ENCODE measurements at regions not wholly inside any gene's neighbourhood (a gene's known extent, or its start where the extent isn't known, plus 50 kb on each side); places are given as distances from the start of the nearest gene placed in this dataset.

DNA sequence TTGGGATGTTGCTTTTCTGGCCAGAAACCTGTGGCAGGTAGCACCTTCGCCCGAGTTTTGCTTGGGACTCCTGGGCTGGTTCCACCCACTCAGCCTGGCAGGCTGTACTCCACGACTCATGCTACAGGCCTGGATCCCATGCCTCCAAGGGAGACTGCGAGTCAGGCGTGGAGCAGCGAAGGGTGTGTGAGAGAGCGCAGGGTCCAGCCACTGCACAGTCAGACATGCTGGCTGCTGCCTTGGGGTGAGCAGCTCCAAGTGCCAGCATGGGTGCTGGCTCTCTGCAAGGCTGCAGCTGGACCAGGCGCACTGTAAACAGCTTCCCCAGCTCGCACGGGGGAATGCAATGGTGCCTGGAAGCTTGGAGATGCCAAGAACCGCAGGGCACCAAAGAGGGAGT is 249.6 kb upstream of the EDIL3 start:
- Histone ChIP-seq H3K27me3 (ENCODE audit: control insufficient read depth in 1 of 2, insufficient read depth in 2 of 2, low read length in 2 of 2) (peaks cover 0 to 1% of the 10 kb centered on the region in 2 experiments; a peak in 1 of 5 replicates), H2AFZ (ENCODE audit: low read length) (no peak overlapping the region), H3K4me3 (replicated peaks in 1 of 3; ENCODE audit: insufficient read depth in 1 of 3, low read depth in 2 of 3, low read length in 3 of 3) (no peak overlapping the region), H3K9me3 (ENCODE audit: low read length) (no peaks in the 10 kb centered on the region), H4K20me1 (ENCODE audit: insufficient read depth, low read length) (no peaks in the 10 kb centered on the region), H3K27ac (ENCODE audit: extremely low read length, insufficient read depth, low read length) (no peak overlapping the region), H3K9ac (ENCODE audit: insufficient read depth, low read depth, low read length) (no peak overlapping the region), H3K4me2 (ENCODE audit: low read depth, low read length) (no peak overlapping the region), H3K79me2 (ENCODE audit: insufficient read depth, low read length) (no peaks in the 10 kb centered on the region), H3K4me1 (ENCODE audit: insufficient read depth, low read length) (no peaks in the 10 kb centered on the region), H3K36me3 (replicated peaks in 1 of 2; ENCODE audit: control insufficient read depth in 1 of 2, insufficient read depth in 2 of 2, low read length in 2 of 2) (no peaks in the 10 kb centered on the region)
- ChIA-PET CTCF (ENCODE audit: low intra/inter-chr PET ratio, low total read pairs) (no interaction called here), POLR2A (no interaction called here)
- WGBS (ENCODE audit: low lambda C conversion rate): 9% methylated on average over 8 of the region's 11 CpGs
- TF ChIP-seq ZNF235 (CRISPR knock-in tag; IDR thresholded peaks at IDR 0.05; ENCODE audit: borderline replicate concordance) (no peak), ZNF143 (CRISPR knock-in tag; IDR thresholded peaks at IDR 0.05) (no peak), HNRNPH1 (optimal IDR thresholded peaks at IDR 0.05; ENCODE audit: low read depth, low read length) (no peak), ZNF747 (CRISPR knock-in tag; IDR thresholded peaks at IDR 0.05; ENCODE audit: borderline replicate concordance) (no peak), SETDB1 (CRISPR knock-in tag; IDR thresholded peaks at IDR 0.05; ENCODE audit: borderline replicate concordance) (no peak)
- no TSS peak for BruUV-seq (replicated peaks)
- ATAC-seq (peak; percentile 74), FAIRE-seq (no peak), DNase-seq (ENCODE audit: low spot score) (no peak)
- in situ Hi-C loops (cut with HindIII; ENCODE audit: extremely low pct_ligation_motif_present, low pct_unique_long_range_greater_than_20kb) (no loop called here), intact Hi-C loops (cut with micrococcal nuclease; ENCODE audit: unreplicated experiment) (no loop called here)

DNA sequence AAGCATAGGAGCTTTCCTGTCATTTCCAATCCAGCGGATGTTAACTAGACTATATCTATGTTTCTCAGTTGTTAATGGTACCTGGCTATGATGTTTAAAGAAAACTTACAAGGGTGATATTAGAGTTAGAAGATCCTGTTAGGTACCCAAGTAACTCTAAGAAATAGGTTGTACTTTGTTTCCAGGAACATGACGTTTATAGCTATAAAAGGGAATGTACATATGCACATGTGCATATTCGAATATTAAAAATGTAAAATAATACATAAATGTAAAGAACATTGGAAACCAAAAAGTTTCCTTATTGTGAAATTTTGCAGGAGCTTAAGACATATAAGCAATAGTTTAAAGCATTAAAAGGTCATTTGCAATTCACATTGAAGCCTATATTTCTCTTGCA is 247.7 kb upstream of the EDIL3 start:
- H3K4me3 ChIP-seq (replicated peaks in 1 of 3; ENCODE audit: insufficient read depth in 1 of 3, low read depth in 2 of 3, low read length in 3 of 3): no peak overlapping the region
- in situ Hi-C loops (cut with HindIII; ENCODE audit: extremely low pct_ligation_motif_present, low pct_unique_long_range_greater_than_20kb) (no loop called here), intact Hi-C loops (cut with micrococcal nuclease; ENCODE audit: unreplicated experiment) (no loop called here)
- ChIA-PET POLR2A (no interaction called here), CTCF (ENCODE audit: low intra/inter-chr PET ratio, low total read pairs) (no interaction called here)
- no peak for DNase-seq (ENCODE audit: low spot score)
- H3K27ac ChIP-seq (ENCODE audit: extremely low read length, insufficient read depth, low read length): no peak overlapping the region
- no peak for FAIRE-seq
- no peaks in the 10 kb centered on the region for H4K20me1 ChIP-seq (ENCODE audit: insufficient read depth, low read length)
- no peaks in the 10 kb centered on the region for H3K9me3 ChIP-seq (ENCODE audit: low read length)
- H3K79me2 ChIP-seq (ENCODE audit: insufficient read depth, low read length): no peaks in the 10 kb centered on the region
- no peak for ATAC-seq
- WGBS (ENCODE audit: low lambda C conversion rate): 34% methylated on average over 3 of the region's 3 CpGs
- H3K4me1 ChIP-seq (ENCODE audit: insufficient read depth, low read length): no peaks in the 10 kb centered on the region
- H3K4me2 ChIP-seq (ENCODE audit: low read depth, low read length): no peak overlapping the region
- BruUV-seq (replicated peaks): no TSS peak
- peaks cover 0 to 1% of the 10 kb centered on the region in 2 experiments; a peak in 1 of 5 replicates for H3K27me3 ChIP-seq (ENCODE audit: control insufficient read depth in 1 of 2, insufficient read depth in 2 of 2, low read length in 2 of 2)
- no peak overlapping the region for H2AFZ ChIP-seq (ENCODE audit: low read length)
- H3K9ac ChIP-seq (ENCODE audit: insufficient read depth, low read depth, low read length): no peak overlapping the region
- H3K36me3 ChIP-seq (replicated peaks in 1 of 2; ENCODE audit: control insufficient read depth in 1 of 2, insufficient read depth in 2 of 2, low read length in 2 of 2): no peaks in the 10 kb centered on the region
- TF ChIP-seq SIX1 (CRISPR knock-in tag; IDR thresholded peaks at IDR 0.05; ENCODE audit: borderline replicate concordance): no peak
- TF ChIP-seq, protein P1, sequence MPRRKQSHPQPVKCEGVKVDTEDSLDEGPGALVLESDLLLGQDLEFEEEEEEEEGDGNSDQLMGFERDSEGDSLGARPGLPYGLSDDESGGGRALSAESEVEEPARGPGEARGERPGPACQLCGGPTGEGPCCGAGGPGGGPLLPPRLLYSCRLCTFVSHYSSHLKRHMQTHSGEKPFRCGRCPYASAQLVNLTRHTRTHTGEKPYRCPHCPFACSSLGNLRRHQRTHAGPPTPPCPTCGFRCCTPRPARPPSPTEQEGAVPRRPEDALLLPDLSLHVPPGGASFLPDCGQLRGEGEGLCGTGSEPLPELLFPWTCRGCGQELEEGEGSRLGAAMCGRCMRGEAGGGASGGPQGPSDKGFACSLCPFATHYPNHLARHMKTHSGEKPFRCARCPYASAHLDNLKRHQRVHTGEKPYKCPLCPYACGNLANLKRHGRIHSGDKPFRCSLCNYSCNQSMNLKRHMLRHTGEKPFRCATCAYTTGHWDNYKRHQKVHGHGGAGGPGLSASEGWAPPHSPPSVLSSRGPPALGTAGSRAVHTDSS (CRISPR knock-in tag; conservative IDR thresholded peaks at IDR 0.05): no peak
- TF ChIP-seq, protein P2, sequence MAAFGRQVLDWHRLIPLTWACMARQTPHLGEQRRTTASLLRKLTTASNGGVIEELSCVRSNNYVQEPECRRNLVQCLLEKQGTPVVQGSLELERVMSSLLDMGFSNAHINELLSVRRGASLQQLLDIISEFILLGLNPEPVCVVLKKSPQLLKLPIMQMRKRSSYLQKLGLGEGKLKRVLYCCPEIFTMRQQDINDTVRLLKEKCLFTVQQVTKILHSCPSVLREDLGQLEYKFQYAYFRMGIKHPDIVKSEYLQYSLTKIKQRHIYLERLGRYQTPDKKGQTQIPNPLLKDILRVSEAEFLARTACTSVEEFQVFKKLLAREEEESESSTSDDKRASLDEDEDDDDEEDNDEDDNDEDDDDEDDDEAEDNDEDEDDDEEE (CRISPR knock-in tag; IDR thresholded peaks at IDR 0.05): no peak
- no peak for TF ChIP-seq MAFF (IDR thresholded peaks at IDR 0.05; ENCODE audit: low read depth, low read length)
- TF ChIP-seq, protein P3, sequence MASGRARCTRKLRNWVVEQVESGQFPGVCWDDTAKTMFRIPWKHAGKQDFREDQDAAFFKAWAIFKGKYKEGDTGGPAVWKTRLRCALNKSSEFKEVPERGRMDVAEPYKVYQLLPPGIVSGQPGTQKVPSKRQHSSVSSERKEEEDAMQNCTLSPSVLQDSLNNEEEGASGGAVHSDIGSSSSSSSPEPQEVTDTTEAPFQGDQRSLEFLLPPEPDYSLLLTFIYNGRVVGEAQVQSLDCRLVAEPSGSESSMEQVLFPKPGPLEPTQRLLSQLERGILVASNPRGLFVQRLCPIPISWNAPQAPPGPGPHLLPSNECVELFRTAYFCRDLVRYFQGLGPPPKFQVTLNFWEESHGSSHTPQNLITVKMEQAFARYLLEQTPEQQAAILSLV (CRISPR knock-in tag; IDR thresholded peaks at IDR 0.05; ENCODE audit: borderline replicate concordance): no peak
- no peak for TF ChIP-seq KAT8 (CRISPR knock-in tag; IDR thresholded peaks at IDR 0.05)
- TF ChIP-seq TEAD3 (CRISPR knock-in tag; optimal IDR thresholded peaks at IDR 0.05; ENCODE audit: borderline replicate concordance): no peak
- TF ChIP-seq RFX3 (CRISPR knock-in tag; IDR thresholded peaks at IDR 0.05): no peak
- no peak for TF ChIP-seq ZFP37 (CRISPR knock-in tag; IDR thresholded peaks at IDR 0.05; ENCODE audit: borderline replicate concordance)
- TF ChIP-seq, protein P4, sequence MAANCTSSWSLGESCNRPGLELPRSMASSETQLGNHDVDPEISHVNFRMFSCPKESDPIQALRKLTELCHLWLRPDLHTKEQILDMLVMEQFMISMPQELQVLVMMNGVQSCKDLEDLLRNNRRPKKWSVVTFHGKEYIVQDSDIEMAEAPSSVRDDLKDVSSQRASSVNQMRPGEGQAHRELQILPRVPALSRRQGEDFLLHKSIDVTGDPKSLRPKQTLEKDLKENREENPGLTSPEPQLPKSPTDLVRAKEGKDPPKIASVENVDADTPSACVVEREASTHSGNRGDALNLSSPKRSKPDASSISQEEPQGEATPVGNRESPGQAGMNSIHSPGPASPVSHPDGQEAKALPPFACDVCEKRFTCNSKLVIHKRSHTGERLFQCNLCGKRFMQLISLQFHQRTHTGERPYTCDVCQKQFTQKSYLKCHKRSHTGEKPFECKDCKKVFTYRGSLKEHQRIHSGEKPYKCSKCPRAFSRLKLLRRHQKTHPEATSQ (CRISPR knock-in tag; IDR thresholded peaks at IDR 0.05; ENCODE audit: borderline replicate concordance): no peak
- TF ChIP-seq IRX3 (CRISPR knock-in tag; IDR thresholded peaks at IDR 0.05; ENCODE audit: borderline replicate concordance, low read depth): no peak

All from HepG2 (cell line).